Naive thymus-derived CD4-positive, alpha-beta T cell (primary cell): ENCODE measurements at regions not wholly inside any gene's neighbourhood (a gene's known extent, or its start where the extent isn't known, plus 50 kb on each side); places are given as distances from the start of the nearest gene placed in this dataset.

Source experiments
- ATAC-seq: fragments of 150-1000 bp; cut with Tn5 transposase; 2 replicates; pipeline ENCODE4 v1.10.0; 2021; ENCODE audit warnings: mild to moderate bottlenecking, moderate library complexity
- CTCF ChIA-PET: fragments of 350-600 bp; sonication (Branson Sonifier 250); formaldehyde crosslinking; loops from one replicate; lab custom pipeline; 2021; ENCODE audit warnings: antibody characterized with exemption; lab: Charles Lee
- POLR2A ChIA-PET: fragments of 350-600 bp; sonication (Branson Sonifier 250); formaldehyde crosslinking; loops from one replicate; lab custom pipeline; 2021; ENCODE audit warnings: antibody characterized with exemption, inconsistent platforms; lab: Charles Lee
- DNase-seq, 9 donors: peaks; one replicate each; pipeline versions ENCODE4 v3.0.0 to v3.0.0-alpha.2; 2020 to 2022; ENCODE audit warnings: mixed read lengths in 1 of 9
- H3K27ac ChIP-seq: one replicate; pipeline ENCODE4 v1.7.0; 2013; ENCODE audit warnings: mild to moderate bottlenecking, low read depth, low read length, moderate library complexity
- H3K27me3 ChIP-seq, 2 donors: one replicate each; pipeline ENCODE4 v1.7.0; 2013; ENCODE audit warnings: low read length in 2 of 2, mild to moderate bottlenecking in 2 of 2, moderate library complexity in 2 of 2; ENCODE audit not compliant: control insufficient read depth in 2 of 2, insufficient read depth in 2 of 2
- H3K36me3 ChIP-seq, 3 experiments: 1 replicate in 2 of 3; 2 replicates in 1 of 3; pipeline ENCODE4 v1.7.0; 2013; ENCODE audit warnings: low read length in 3 of 3, mild to moderate bottlenecking in 3 of 3, moderate library complexity in 1 of 3; ENCODE audit not compliant: insufficient read depth in 3 of 3, control insufficient read depth in 2 of 3
- H3K4me1 ChIP-seq, 2 donors: one replicate each; pipeline ENCODE4 v1.7.0; 2013; ENCODE audit warnings: low read length in 2 of 2, mild to moderate bottlenecking in 2 of 2, moderate library complexity in 1 of 2; ENCODE audit not compliant: control insufficient read depth in 2 of 2, insufficient read depth in 2 of 2
- H3K4me3 ChIP-seq: 2 replicates; pipeline ENCODE4 v1.7.0; 2013; ENCODE audit warnings: mild to moderate bottlenecking, low read length
- H3K9me3 ChIP-seq, 3 experiments: 1 replicate in 2 of 3; 2 replicates in 1 of 3; pipeline ENCODE4 v1.7.0; 2013; ENCODE audit warnings: low read length in 3 of 3; ENCODE audit not compliant: control insufficient read depth in 2 of 3
- H3K27ac Mint-ChIP-seq, 9 donors: one replicate each; pipeline ENCODE4 v1.8.0; 2020 to 2022; ENCODE audit warnings: mixed read lengths in 9 of 9, mild to moderate bottlenecking in 8 of 9, moderate library complexity in 5 of 9, inconsistent platforms in 2 of 9
- H3K27me3 Mint-ChIP-seq, 5 donors: one replicate each; pipeline ENCODE4 v1.8.0; 2021 to 2022; ENCODE audit warnings: mixed read lengths in 5 of 5, mild to moderate bottlenecking in 1 of 5
- H3K36me3 Mint-ChIP-seq, 5 donors: one replicate each; pipeline ENCODE4 v1.8.0; 2020 to 2022; ENCODE audit warnings: mixed read lengths in 5 of 5, mild to moderate bottlenecking in 3 of 5, inconsistent platforms in 1 of 5
- H3K4me1 Mint-ChIP-seq, 7 donors: one replicate each; pipeline ENCODE4 v1.8.0; 2020 to 2022; ENCODE audit warnings: mixed read lengths in 7 of 7, mild to moderate bottlenecking in 3 of 7, inconsistent platforms in 1 of 7
- H3K4me3 Mint-ChIP-seq, 10 donors: one replicate each; pipeline ENCODE4 v1.8.0; 2020 to 2022; ENCODE audit warnings: mild to moderate bottlenecking in 10 of 10, mixed read lengths in 10 of 10, moderate library complexity in 6 of 10, inconsistent platforms in 2 of 10
- H3K9me3 Mint-ChIP-seq, 11 donors: one replicate each; pipeline ENCODE4 v1.8.0; 2020 to 2022; ENCODE audit warnings: mixed read lengths in 11 of 11, mild to moderate bottlenecking in 4 of 11, inconsistent platforms in 1 of 11, moderate library complexity in 1 of 11
- intact Hi-C, 2 donors: fragments of 100-400 bp; cut with micrococcal nuclease; formaldehyde crosslinking; loops; one replicate each; pipeline ENCODE4 v1.15.1; 2023

- no peaks in the 10 kb centered on the region for H3K4me1 ChIP-seq
- no peaks in the 10 kb centered on the region for H3K36me3 ChIP-seq
- H3K4me1 Mint-ChIP-seq: peaks cover 0 to 1% (median 0%) of the 10 kb centered on the region in 7 donors
- intact Hi-C loops: no loop called here
- ATAC-seq: no peak
- H3K27me3 ChIP-seq: no peaks in the 10 kb centered on the region
- ChIA-PET CTCF (interaction anchor here (0.5 kb wide), 1 partner anchor 125 kb away, joined by 3 read pairs; no protein-coding TSS in a partner anchor), POLR2A (no interaction called here)
- no peak for DNase-seq
- no peaks in the 10 kb centered on the region for H3K36me3 Mint-ChIP-seq
- H3K27me3 Mint-ChIP-seq: no peaks in the 10 kb centered on the region
- no peak overlapping the region for H3K27ac Mint-ChIP-seq
- no peak overlapping the region for H3K4me3 ChIP-seq
- H3K9me3 ChIP-seq: peaks cover 0 to 5% (median 0%) of the 10 kb centered on the region in 3 experiments
- H3K9me3 Mint-ChIP-seq: peaks cover 1 to 27% (median 7%) of the 10 kb centered on the region in 11 donors
- H3K4me3 Mint-ChIP-seq: no peak overlapping the region
- H3K27ac ChIP-seq: no peak overlapping the region
Measured at GRCh38 chr4:30538794-30539193, 181.4 kb upstream of the PCDH7 start.

- Histone ChIP-seq H3K27me3 (no peaks in the 10 kb centered on the region), H3K9me3 (peaks cover 0 to 5% (median 0%) of the 10 kb centered on the region in 3 experiments), H3K27ac (no peak overlapping the region), H3K36me3 (no peaks in the 10 kb centered on the region), H3K4me3 (no peak overlapping the region), H3K4me1 (no peaks in the 10 kb centered on the region)
- no peak for DNase-seq
- ChIA-PET CTCF (no interaction called here), POLR2A (no interaction called here)
- no peak for ATAC-seq
- Mint-ChIP-seq H3K36me3 (no peaks in the 10 kb centered on the region), H3K9me3 (peaks cover 0 to 17% (median 7%) of the 10 kb centered on the region in 11 donors), H3K27ac (no peak overlapping the region), H3K27me3 (no peaks in the 10 kb centered on the region), H3K4me1 (no peaks in the 10 kb centered on the region), H3K4me3 (no peak overlapping the region)
- intact Hi-C loops: no loop called here
Measured at GRCh38 chr4:30543057-30543456, 177.1 kb upstream of the PCDH7 start.

- no peak for DNase-seq
- POLR2A ChIA-PET: no interaction called here
- Histone ChIP-seq H3K36me3 (no peaks in the 10 kb centered on the region), H3K9me3 (no peaks in the 10 kb centered on the region), H3K27me3 (no peaks in the 10 kb centered on the region), H3K4me3 (no peak overlapping the region), H3K4me1 (no peaks in the 10 kb centered on the region), H3K27ac (no peak overlapping the region)
- intact Hi-C loops: no loop called here
- Mint-ChIP-seq H3K27me3 (no peaks in the 10 kb centered on the region), H3K36me3 (no peaks in the 10 kb centered on the region), H3K4me1 (no peaks in the 10 kb centered on the region), H3K4me3 (no peak overlapping the region), H3K9me3 (peaks cover 0 to 22% (median 8%) of the 10 kb centered on the region in 11 donors), H3K27ac (no peak overlapping the region)
- no peak for ATAC-seq
- CTCF ChIA-PET: no interaction called here
Measured at GRCh38 chr4:30553151-30553550, 167.0 kb upstream of the PCDH7 start.

GRCh38 chr4:30553706-30554105, 166.5 kb upstream of the PCDH7 start:
- no peaks in the 10 kb centered on the region for H3K27me3 Mint-ChIP-seq
- no peaks in the 10 kb centered on the region for H3K4me1 ChIP-seq
- no peak overlapping the region for H3K27ac ChIP-seq
- no peaks in the 10 kb centered on the region for H3K4me1 Mint-ChIP-seq
- no peak overlapping the region for H3K4me3 Mint-ChIP-seq
- H3K4me3 ChIP-seq: no peak overlapping the region
- no peaks in the 10 kb centered on the region for H3K36me3 ChIP-seq
- no peaks in the 10 kb centered on the region for H3K36me3 Mint-ChIP-seq
- H3K27ac Mint-ChIP-seq: no peak overlapping the region
- intact Hi-C loops: no loop called here
- H3K27me3 ChIP-seq: no peaks in the 10 kb centered on the region
- no peaks in the 10 kb centered on the region for H3K9me3 ChIP-seq
- POLR2A ChIA-PET: no interaction called here
- CTCF ChIA-PET: no interaction called here
- DNase-seq (no peak), ATAC-seq (no peak)
- H3K9me3 Mint-ChIP-seq: peaks cover 1 to 22% (median 8%) of the 10 kb centered on the region in 11 donors

- ChIA-PET CTCF (no interaction called here), POLR2A (no interaction called here)
- Mint-ChIP-seq H3K27me3 (no peaks in the 10 kb centered on the region), H3K9me3 (peaks cover 4 to 26% (median 9%) of the 10 kb centered on the region in 11 donors), H3K27ac (no peak overlapping the region), H3K4me3 (no peak overlapping the region), H3K4me1 (no peaks in the 10 kb centered on the region), H3K36me3 (no peaks in the 10 kb centered on the region)
- Histone ChIP-seq H3K4me3 (no peak overlapping the region), H3K27me3 (no peaks in the 10 kb centered on the region), H3K27ac (no peak overlapping the region), H3K4me1 (no peaks in the 10 kb centered on the region), H3K36me3 (no peaks in the 10 kb centered on the region), H3K9me3 (no peaks in the 10 kb centered on the region)
- no peak for DNase-seq
- intact Hi-C loops: no loop called here
- ATAC-seq: no peak
Measured at GRCh38 chr4:30555775-30556174, 164.4 kb upstream of the PCDH7 start.

DNA sequence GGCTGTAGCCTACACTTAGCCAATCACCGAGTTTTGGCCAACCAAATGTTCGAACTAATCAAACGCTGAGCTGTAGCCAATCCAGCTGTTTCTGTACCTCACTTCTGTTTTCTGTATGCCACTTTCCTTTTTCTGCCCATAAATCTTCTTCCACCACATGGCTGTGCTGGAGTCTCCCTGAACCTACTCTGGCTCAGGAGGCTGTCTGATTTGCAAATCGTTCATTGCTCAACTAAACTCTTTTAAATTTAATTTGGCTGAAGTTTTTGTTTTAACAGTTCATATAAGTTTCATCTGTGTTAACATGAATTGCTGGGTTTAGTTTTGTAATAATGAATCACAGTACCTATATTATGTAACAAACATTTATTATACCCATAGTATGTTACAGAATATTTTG, 160.7 kb upstream of the PCDH7 start:
- Mint-ChIP-seq H3K36me3 (no peaks in the 10 kb centered on the region), H3K27me3 (no peaks in the 10 kb centered on the region), H3K4me3 (no peak overlapping the region), H3K27ac (no peak overlapping the region), H3K4me1 (no peaks in the 10 kb centered on the region), H3K9me3 (peaks cover 5 to 33% (median 10%) of the 10 kb centered on the region in 11 donors)
- no peaks in the 10 kb centered on the region for H3K4me1 ChIP-seq
- POLR2A ChIA-PET: no interaction called here
- H3K4me3 ChIP-seq: no peak overlapping the region
- H3K36me3 ChIP-seq: no peaks in the 10 kb centered on the region
- H3K9me3 ChIP-seq: no peaks in the 10 kb centered on the region
- ATAC-seq (no peak), DNase-seq (no peak)
- intact Hi-C loops: no loop called here
- CTCF ChIA-PET: no interaction called here
- H3K27me3 ChIP-seq: no peaks in the 10 kb centered on the region
- no peak overlapping the region for H3K27ac ChIP-seq

- Histone ChIP-seq H3K27me3 (no peaks in the 10 kb centered on the region), H3K9me3 (no peaks in the 10 kb centered on the region), H3K4me1 (no peaks in the 10 kb centered on the region), H3K4me3 (no peak overlapping the region), H3K27ac (no peak overlapping the region), H3K36me3 (no peaks in the 10 kb centered on the region)
- ChIA-PET POLR2A (no interaction called here), CTCF (no interaction called here)
- Mint-ChIP-seq H3K36me3 (no peaks in the 10 kb centered on the region), H3K27ac (no peak overlapping the region), H3K4me1 (no peaks in the 10 kb centered on the region), H3K9me3 (peaks cover under 1 to 28% (median 10%) of the 10 kb centered on the region in 11 donors), H3K27me3 (no peaks in the 10 kb centered on the region), H3K4me3 (no peak overlapping the region)
- ATAC-seq (no peak), DNase-seq (no peak)
- intact Hi-C loops: no loop called here
Measured at GRCh38 chr4:30586850-30587249, 133.3 kb upstream of the PCDH7 start.
